ENCODE measurements at regions not wholly inside any gene's neighbourhood (a gene's known extent, or its start where the extent isn't known, plus 50 kb on each side); places are given as distances from the start of the nearest gene placed in this dataset.

DNA sequence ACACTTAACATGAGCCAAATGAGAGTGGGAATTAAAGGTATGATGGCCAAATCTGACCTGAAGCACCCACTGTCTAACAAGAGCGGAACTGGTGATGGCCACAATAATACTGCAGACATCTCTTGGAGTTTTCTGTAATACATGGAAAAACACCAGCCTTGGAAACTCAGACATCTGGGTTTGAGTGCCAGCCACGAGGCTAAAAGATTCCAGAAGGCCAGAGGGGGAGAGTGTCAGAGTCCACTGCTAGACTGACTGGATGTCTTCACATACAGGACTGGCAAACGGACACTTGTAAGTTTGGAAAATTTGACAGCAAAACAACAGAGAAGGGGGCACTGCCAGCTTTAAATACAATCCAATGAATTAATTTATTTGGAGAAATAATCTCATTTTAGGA lies 175.1 kb downstream of the ADSS2 start:
- TF ChIP-seq, protein P1, sequence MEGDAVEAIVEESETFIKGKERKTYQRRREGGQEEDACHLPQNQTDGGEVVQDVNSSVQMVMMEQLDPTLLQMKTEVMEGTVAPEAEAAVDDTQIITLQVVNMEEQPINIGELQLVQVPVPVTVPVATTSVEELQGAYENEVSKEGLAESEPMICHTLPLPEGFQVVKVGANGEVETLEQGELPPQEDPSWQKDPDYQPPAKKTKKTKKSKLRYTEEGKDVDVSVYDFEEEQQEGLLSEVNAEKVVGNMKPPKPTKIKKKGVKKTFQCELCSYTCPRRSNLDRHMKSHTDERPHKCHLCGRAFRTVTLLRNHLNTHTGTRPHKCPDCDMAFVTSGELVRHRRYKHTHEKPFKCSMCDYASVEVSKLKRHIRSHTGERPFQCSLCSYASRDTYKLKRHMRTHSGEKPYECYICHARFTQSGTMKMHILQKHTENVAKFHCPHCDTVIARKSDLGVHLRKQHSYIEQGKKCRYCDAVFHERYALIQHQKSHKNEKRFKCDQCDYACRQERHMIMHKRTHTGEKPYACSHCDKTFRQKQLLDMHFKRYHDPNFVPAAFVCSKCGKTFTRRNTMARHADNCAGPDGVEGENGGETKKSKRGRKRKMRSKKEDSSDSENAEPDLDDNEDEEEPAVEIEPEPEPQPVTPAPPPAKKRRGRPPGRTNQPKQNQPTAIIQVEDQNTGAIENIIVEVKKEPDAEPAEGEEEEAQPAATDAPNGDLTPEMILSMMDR (IDR thresholded peaks at IDR 0.05) = no peak
- TF ChIP-seq POLR2A (IDR thresholded peaks at IDR 0.05) = no peak
